ENCODE measurements at regions not wholly inside any gene's neighbourhood (a gene's known extent, or its start where the extent isn't known, plus 50 kb on each side); places are given as distances from the start of the nearest gene placed in this dataset.

GRCh38 chr10:54905578-54906192, 104.7 kb upstream of the PCDH15 start:
- in situ Hi-C loops (cut with MboI; ENCODE audit: low pct_ligation_motif_present in 1 of 4, low pct_unique_long_range_greater_than_20kb in 1 of 4, low sequenced_read_pairs in 3 of 4) (no loop called here), intact Hi-C loops (cut with DNase I; ENCODE audit: low total_unique reads) (no loop called here)
- no peak for TF ChIP-seq POLR2AphosphoS5 (IDR thresholded peaks at IDR 0.05)
- TF ChIP-seq POLR2A (IDR thresholded peaks at IDR 0.05) = no peak
- TF ChIP-seq CTCF (IDR thresholded peaks at IDR 0.05) = no peak
- no peak for TF ChIP-seq EP300 (IDR thresholded peaks at IDR 0.05; ENCODE audit: low read depth)
- H3K9me3 ChIP-seq = no peaks in the 10 kb centered on the region
- no peak for DNase-seq
- WGBS, 2 donors (ENCODE audit: low coverage in 1 of 2) = 54 to 57% methylated on average over 2 of the region's 2 CpGs
- no peaks in the 10 kb centered on the region for H3K27me3 ChIP-seq
- H3K36me3 ChIP-seq = no peaks in the 10 kb centered on the region
- H3K4me3 ChIP-seq = no peak overlapping the region
- no peaks in the 10 kb centered on the region for H3K4me1 ChIP-seq
- no peak overlapping the region for H3K27ac ChIP-seq

DNA sequence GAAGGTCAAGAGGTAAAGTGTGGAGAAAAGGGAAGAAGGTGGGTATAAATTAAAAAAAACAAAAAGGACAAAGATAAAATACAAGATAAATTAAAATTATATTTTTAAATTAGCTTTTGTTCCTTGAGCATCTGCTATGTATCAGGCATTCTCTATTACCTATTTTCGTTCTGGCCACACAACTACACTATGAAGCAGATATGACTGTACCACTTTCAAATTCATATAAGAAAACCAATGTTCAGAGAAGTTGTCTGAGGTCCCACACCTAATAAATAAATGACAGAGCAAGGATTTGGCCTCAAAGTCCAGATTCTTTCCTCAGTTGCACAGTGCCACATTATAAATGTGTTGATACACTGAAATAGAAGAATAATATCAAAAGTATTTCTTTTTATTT, 103.8 kb upstream of the PCDH15 start:
- Histone ChIP-seq H3K4me1 (no peaks in the 10 kb centered on the region), H3K36me3 (no peaks in the 10 kb centered on the region), H3K27ac (no peak overlapping the region), H3K4me3 (no peak overlapping the region), H3K9me3 (no peaks in the 10 kb centered on the region), H3K27me3 (no peaks in the 10 kb centered on the region)
- DNase-seq = no peak
- intact Hi-C loops (cut with DNase I; ENCODE audit: low total_unique reads) = no loop called here
- in situ Hi-C loops (cut with MboI; ENCODE audit: low pct_ligation_motif_present in 1 of 4, low pct_unique_long_range_greater_than_20kb in 1 of 4, low sequenced_read_pairs in 3 of 4) = no loop called here
- 27 to 49% methylated on average over 1 of the region's 1 CpG for WGBS, 2 donors (ENCODE audit: low coverage in 1 of 2)
- no peak for TF ChIP-seq POLR2AphosphoS5 (IDR thresholded peaks at IDR 0.05)
- TF ChIP-seq POLR2A (IDR thresholded peaks at IDR 0.05) = no peak
- no peak for TF ChIP-seq EP300 (IDR thresholded peaks at IDR 0.05; ENCODE audit: low read depth)
- no peak for TF ChIP-seq CTCF (IDR thresholded peaks at IDR 0.05)

- in situ Hi-C loops (cut with MboI; ENCODE audit: low pct_ligation_motif_present in 1 of 4, low pct_unique_long_range_greater_than_20kb in 1 of 4, low sequenced_read_pairs in 3 of 4) = no loop called here
- no peaks in the 10 kb centered on the region for H3K36me3 ChIP-seq
- H3K4me1 ChIP-seq = no peaks in the 10 kb centered on the region
- H3K4me3 ChIP-seq = no peak overlapping the region
- DNase-seq = no peak
- intact Hi-C loops (cut with DNase I; ENCODE audit: low total_unique reads) = no loop called here
- no peak overlapping the region for H3K27ac ChIP-seq
- no peaks in the 10 kb centered on the region for H3K27me3 ChIP-seq
- WGBS, 2 donors (ENCODE audit: low coverage in 1 of 2) = 60 to 64% methylated on average over 1 of the region's 1 CpG
- H3K9me3 ChIP-seq = no peaks in the 10 kb centered on the region
- TF ChIP-seq POLR2A (IDR thresholded peaks at IDR 0.05) (no peak), POLR2AphosphoS5 (IDR thresholded peaks at IDR 0.05) (no peak), CTCF (IDR thresholded peaks at IDR 0.05) (no peak), EP300 (IDR thresholded peaks at IDR 0.05; ENCODE audit: low read depth) (no peak)
Measured at GRCh38 chr10:54903745-54904144, 102.7 kb upstream of the PCDH15 start.

DNA sequence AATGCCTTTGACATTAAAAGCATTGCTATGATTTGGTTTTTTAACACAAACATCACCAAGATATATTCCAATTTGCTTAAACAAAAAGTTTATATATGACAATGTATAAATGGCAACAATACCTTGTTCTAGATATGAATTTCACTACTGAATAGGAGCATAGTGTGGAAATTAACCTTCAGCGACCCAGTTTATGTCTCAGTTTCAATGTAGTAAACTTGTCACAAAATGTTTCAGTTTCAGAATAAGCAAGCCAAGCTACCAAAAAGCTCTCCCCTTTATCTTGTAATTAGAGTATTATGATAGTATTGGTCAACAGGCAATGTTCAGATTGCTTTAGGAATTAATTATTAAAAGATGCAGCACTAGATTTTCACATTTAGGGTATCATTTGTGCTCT, 99.6 kb upstream of the PCDH15 start:
- in situ Hi-C loops (cut with MboI; ENCODE audit: low pct_ligation_motif_present in 1 of 4, low pct_unique_long_range_greater_than_20kb in 1 of 4, low sequenced_read_pairs in 3 of 4) = no loop called here
- no peaks in the 10 kb centered on the region for H3K9me3 ChIP-seq
- H3K27me3 ChIP-seq = no peaks in the 10 kb centered on the region
- H3K4me1 ChIP-seq = no peaks in the 10 kb centered on the region
- intact Hi-C loops (cut with DNase I; ENCODE audit: low total_unique reads) = no loop called here
- H3K36me3 ChIP-seq = no peaks in the 10 kb centered on the region
- no peak for DNase-seq
- H3K27ac ChIP-seq = no peak overlapping the region
- WGBS, 2 donors (ENCODE audit: low coverage in 1 of 2) = 47 to 50% methylated on average over 1 of the region's 1 CpG
- no peak for TF ChIP-seq POLR2A (IDR thresholded peaks at IDR 0.05)
- no peak for TF ChIP-seq EP300 (IDR thresholded peaks at IDR 0.05; ENCODE audit: low read depth)
- no peak for TF ChIP-seq POLR2AphosphoS5 (IDR thresholded peaks at IDR 0.05)
- no peak for TF ChIP-seq CTCF (IDR thresholded peaks at IDR 0.05)
- H3K4me3 ChIP-seq = no peak overlapping the region
